GM12874 (cell line): ENCODE measurements at regions not wholly inside any gene's neighbourhood (a gene's known extent, or its start where the extent isn't known, plus 50 kb on each side); places are given as distances from the start of the nearest gene placed in this dataset.

ENCODE experiments used
- TF ChIP-seq, protein P1 (sequence below): IDR thresholded peaks from 2 replicates; pipeline ENCODE4 v1.5.1; 2011; ENCODE audit warnings: low read depth, mild to moderate bottlenecking, control low read depth, low read length, moderate library complexity; ENCODE audit not compliant: insufficient read depth

GRCh38 chr3:153061938-153062528, 100.0 kb upstream of the RAP2B start:
- TF ChIP-seq, protein P1, sequence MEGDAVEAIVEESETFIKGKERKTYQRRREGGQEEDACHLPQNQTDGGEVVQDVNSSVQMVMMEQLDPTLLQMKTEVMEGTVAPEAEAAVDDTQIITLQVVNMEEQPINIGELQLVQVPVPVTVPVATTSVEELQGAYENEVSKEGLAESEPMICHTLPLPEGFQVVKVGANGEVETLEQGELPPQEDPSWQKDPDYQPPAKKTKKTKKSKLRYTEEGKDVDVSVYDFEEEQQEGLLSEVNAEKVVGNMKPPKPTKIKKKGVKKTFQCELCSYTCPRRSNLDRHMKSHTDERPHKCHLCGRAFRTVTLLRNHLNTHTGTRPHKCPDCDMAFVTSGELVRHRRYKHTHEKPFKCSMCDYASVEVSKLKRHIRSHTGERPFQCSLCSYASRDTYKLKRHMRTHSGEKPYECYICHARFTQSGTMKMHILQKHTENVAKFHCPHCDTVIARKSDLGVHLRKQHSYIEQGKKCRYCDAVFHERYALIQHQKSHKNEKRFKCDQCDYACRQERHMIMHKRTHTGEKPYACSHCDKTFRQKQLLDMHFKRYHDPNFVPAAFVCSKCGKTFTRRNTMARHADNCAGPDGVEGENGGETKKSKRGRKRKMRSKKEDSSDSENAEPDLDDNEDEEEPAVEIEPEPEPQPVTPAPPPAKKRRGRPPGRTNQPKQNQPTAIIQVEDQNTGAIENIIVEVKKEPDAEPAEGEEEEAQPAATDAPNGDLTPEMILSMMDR: no peak

DNA sequence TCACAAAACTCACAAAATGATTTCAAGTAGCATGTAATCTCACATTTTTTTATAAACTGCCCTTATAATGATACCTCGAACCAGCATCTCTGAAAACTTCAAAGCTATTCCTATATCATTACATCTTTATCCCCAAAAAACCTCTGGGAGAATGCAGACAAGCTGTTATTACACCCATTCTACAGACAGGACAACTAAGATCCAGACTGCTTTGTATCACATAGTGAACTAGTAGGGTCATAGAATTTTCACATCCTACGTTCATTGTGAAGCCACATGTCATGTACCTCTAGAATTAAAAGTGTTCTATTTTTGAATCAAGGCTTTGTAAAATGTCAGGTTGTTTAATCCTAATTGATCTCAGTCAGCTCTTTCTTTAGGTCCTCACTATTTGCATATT, 98.7 kb upstream of the RAP2B start:
- TF ChIP-seq, protein P1: no peak

- TF ChIP-seq, protein P1: no peak
Measured at GRCh38 chr3:153066983-153067382, 95.0 kb upstream of the RAP2B start.

- TF ChIP-seq, protein P1: no peak
Measured at GRCh38 chr3:153069598-153070510, 92.2 kb upstream of the RAP2B start.

DNA sequence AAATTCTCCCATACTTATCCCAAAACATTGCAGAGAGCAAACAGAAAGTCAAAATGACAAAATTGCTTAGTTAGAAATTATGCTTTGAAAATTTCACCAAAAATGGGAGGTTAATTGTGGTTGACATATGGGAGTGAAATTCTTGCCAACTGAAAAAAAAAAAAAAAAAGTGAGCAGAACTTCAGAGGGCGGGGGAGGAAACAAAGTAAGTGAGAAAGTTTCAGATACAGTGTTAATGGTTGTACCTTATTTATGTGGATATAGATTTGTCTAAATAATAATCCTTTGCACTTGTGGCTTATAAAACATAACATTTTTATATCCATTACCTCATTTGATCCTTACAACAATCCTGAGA, 91.5 kb upstream of the RAP2B start:
- TF ChIP-seq, protein P1: no peak

GRCh38 chr3:153072382-153072781, 89.6 kb upstream of the RAP2B start:
- TF ChIP-seq, protein P1: no peak

GRCh38 chr3:153072856-153073255, 89.2 kb upstream of the RAP2B start:
- TF ChIP-seq, protein P1: no peak
